ENCODE measurements at regions not wholly inside any gene's neighbourhood (a gene's known extent, or its start where the extent isn't known, plus 50 kb on each side); places are given as distances from the start of the nearest gene placed in this dataset.

DNA sequence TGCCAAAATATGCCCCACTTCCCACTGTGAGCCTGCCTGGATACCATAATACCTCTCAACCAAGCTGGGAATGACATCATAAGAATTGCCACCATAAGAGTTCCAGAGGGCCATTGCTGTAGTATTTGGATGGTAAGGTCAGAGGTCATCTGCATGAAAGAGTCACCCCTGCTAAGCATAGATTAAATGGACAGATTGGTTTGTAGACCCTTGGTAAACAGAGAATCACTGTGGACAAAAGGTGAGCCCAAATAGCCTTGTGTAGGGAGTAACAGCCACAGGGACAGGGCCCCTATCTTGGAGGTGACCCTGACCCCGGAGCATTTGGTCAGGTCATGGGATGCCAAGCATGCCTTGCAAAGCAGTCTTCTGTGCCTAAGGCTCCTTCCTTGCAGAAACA is 129.7 kb downstream of the GPAM start:
- Histone ChIP-seq H3K27ac (no peak overlapping the region), H3K9me2 (ENCODE audit: insufficient read depth) (no peaks in the 10 kb centered on the region), H3K4me2 (no peak overlapping the region), H3K4me3 (no peak overlapping the region), H4K20me1 (ENCODE audit: insufficient read depth) (no peaks in the 10 kb centered on the region), H3K9me3 (ENCODE audit: insufficient read depth, low read depth) (no peaks in the 10 kb centered on the region), H3K4me1 (replicated peaks; ENCODE audit: insufficient read depth) (no peaks in the 10 kb centered on the region), H2AFZ (no peak overlapping the region), H3K27me3 (ENCODE audit: insufficient read depth, low read depth) (peaks cover 16% of the 10 kb centered on the region), H3K79me2 (ENCODE audit: low read depth) (no peaks in the 10 kb centered on the region), H3F3A (ENCODE audit: insufficient read depth, low read depth) (no peaks in the 10 kb centered on the region), H3K36me3 (ENCODE audit: low read depth) (no peaks in the 10 kb centered on the region)
- intact Hi-C loops (cut with micrococcal nuclease; ENCODE audit: unreplicated experiment), result no loop called here
- TF ChIP-seq, protein P1, sequence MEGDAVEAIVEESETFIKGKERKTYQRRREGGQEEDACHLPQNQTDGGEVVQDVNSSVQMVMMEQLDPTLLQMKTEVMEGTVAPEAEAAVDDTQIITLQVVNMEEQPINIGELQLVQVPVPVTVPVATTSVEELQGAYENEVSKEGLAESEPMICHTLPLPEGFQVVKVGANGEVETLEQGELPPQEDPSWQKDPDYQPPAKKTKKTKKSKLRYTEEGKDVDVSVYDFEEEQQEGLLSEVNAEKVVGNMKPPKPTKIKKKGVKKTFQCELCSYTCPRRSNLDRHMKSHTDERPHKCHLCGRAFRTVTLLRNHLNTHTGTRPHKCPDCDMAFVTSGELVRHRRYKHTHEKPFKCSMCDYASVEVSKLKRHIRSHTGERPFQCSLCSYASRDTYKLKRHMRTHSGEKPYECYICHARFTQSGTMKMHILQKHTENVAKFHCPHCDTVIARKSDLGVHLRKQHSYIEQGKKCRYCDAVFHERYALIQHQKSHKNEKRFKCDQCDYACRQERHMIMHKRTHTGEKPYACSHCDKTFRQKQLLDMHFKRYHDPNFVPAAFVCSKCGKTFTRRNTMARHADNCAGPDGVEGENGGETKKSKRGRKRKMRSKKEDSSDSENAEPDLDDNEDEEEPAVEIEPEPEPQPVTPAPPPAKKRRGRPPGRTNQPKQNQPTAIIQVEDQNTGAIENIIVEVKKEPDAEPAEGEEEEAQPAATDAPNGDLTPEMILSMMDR (conservative IDR thresholded peaks at IDR 0.05), result no peak
- no peak for TF ChIP-seq EZH2 (IDR thresholded peaks at IDR 0.05; ENCODE audit: low read depth)
- DNase-seq, result no peak
- POLR2A ChIA-PET (ENCODE audit: unreplicated experiment), result no interaction called here
- CTCF ChIA-PET, result no interaction called here
- BruUV-seq (replicated peaks), result no TSS peak

- H3K9me2 ChIP-seq (ENCODE audit: insufficient read depth), result no peaks in the 10 kb centered on the region
- H3K9me3 ChIP-seq (ENCODE audit: insufficient read depth, low read depth), result no peaks in the 10 kb centered on the region
- peaks cover 19% of the 10 kb centered on the region for H3K27me3 ChIP-seq (ENCODE audit: insufficient read depth, low read depth)
- no peak overlapping the region for H3K27ac ChIP-seq
- no peak overlapping the region for H3K4me2 ChIP-seq
- H2AFZ ChIP-seq, result no peak overlapping the region
- H4K20me1 ChIP-seq (ENCODE audit: insufficient read depth), result no peaks in the 10 kb centered on the region
- H3K4me1 ChIP-seq (replicated peaks; ENCODE audit: insufficient read depth), result no peaks in the 10 kb centered on the region
- H3F3A ChIP-seq (ENCODE audit: insufficient read depth, low read depth), result no peaks in the 10 kb centered on the region
- no peak overlapping the region for H3K4me3 ChIP-seq
- no peaks in the 10 kb centered on the region for H3K79me2 ChIP-seq (ENCODE audit: low read depth)
- no peak for DNase-seq
- ChIA-PET POLR2A (ENCODE audit: unreplicated experiment) (no interaction called here), CTCF (no interaction called here)
- no peaks in the 10 kb centered on the region for H3K36me3 ChIP-seq (ENCODE audit: low read depth)
- no peak for TF ChIP-seq EZH2 (IDR thresholded peaks at IDR 0.05; ENCODE audit: low read depth)
- TF ChIP-seq, protein P1 (conservative IDR thresholded peaks at IDR 0.05), result no peak
- no TSS peak for BruUV-seq (replicated peaks)
- intact Hi-C loops (cut with micrococcal nuclease; ENCODE audit: unreplicated experiment), result no loop called here
These were observed 129.0 kb downstream of the GPAM start for GRCh38 chr10:112054516-112054915.

DNA sequence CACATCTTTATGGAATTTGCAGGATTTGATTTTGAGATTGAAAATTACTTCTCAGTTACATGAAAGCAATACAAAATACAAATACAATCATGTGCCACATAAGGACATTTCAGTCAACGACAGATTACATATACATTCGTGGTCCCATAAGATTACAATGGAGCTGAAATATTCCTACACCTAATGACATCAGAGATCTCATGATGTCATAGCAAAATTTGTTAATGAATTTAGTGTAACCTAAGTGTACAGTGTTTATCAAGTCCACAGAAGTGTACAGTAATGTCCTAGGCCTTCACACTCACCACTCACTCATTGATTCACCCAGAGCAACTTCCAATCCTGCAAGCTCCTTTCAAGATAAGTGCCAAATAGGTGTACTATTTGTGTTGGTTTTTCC is 126.5 kb downstream of the GPAM start:
- Histone ChIP-seq H3K36me3 (ENCODE audit: low read depth) (no peaks in the 10 kb centered on the region), H3K79me2 (ENCODE audit: low read depth) (no peaks in the 10 kb centered on the region), H3K27me3 (ENCODE audit: insufficient read depth, low read depth) (peaks cover 20% of the 10 kb centered on the region), H3K4me3 (no peak overlapping the region), H3K9me2 (ENCODE audit: insufficient read depth) (no peaks in the 10 kb centered on the region), H4K20me1 (ENCODE audit: insufficient read depth) (no peaks in the 10 kb centered on the region), H3K4me1 (replicated peaks; ENCODE audit: insufficient read depth) (no peaks in the 10 kb centered on the region), H3K9me3 (ENCODE audit: insufficient read depth, low read depth) (no peaks in the 10 kb centered on the region), H3K27ac (no peak overlapping the region), H3K4me2 (no peak overlapping the region), H3F3A (ENCODE audit: insufficient read depth, low read depth) (no peaks in the 10 kb centered on the region), H2AFZ (no peak overlapping the region)
- no TSS peak for BruUV-seq (replicated peaks)
- ChIA-PET CTCF (no interaction called here), POLR2A (ENCODE audit: unreplicated experiment) (no interaction called here)
- no peak for DNase-seq
- intact Hi-C loops (cut with micrococcal nuclease; ENCODE audit: unreplicated experiment), result no loop called here
- TF ChIP-seq, protein P1 (conservative IDR thresholded peaks at IDR 0.05), result no peak
- TF ChIP-seq EZH2 (IDR thresholded peaks at IDR 0.05; ENCODE audit: low read depth), result no peak
